Mesendoderm (in vitro differentiated cells): ENCODE measurements at regions not wholly inside any gene's neighbourhood (a gene's known extent, or its start where the extent isn't known, plus 50 kb on each side); places are given as distances from the start of the nearest gene placed in this dataset.

Source experiments
- DNase-seq: peaks from one replicate; pipeline ENCODE4 v3.0.0; 2013
- H2AK5ac ChIP-seq: 2 replicates; pipeline ENCODE4 v1.6.1; 2013; ENCODE audit warnings: low read length, inconsistent platforms
- H2BK120ac ChIP-seq: 2 replicates; pipeline ENCODE4 v1.6.1; 2013; ENCODE audit warnings: low read depth, mild to moderate bottlenecking, low read length, moderate library complexity, mixed read lengths
- H2BK15ac ChIP-seq: replicated peaks from 2 replicates; pipeline ENCODE4 v1.6.1; 2013; ENCODE audit warnings: low read depth, mild to moderate bottlenecking, moderate library complexity
- H2BK5ac ChIP-seq: 2 replicates; pipeline ENCODE4 v1.6.1; 2013; ENCODE audit warnings: low read length, inconsistent platforms
- H3K18ac ChIP-seq: 2 replicates; pipeline ENCODE4 v1.6.1; 2013; ENCODE audit warnings: mild to moderate bottlenecking, low read length, mixed read lengths
- H3K23ac ChIP-seq: one replicate; pipeline ENCODE4 v1.6.1; 2013; ENCODE audit warnings: low read length
- H3K27ac ChIP-seq: 2 replicates; pipeline ENCODE4 v1.5.1; 2013; ENCODE audit warnings: low read depth, mild to moderate bottlenecking, inconsistent platforms, low read length, moderate library complexity
- H3K27me3 ChIP-seq: 2 replicates; pipeline ENCODE4 v1.6.1; 2013; ENCODE audit warnings: low read length, control low read depth, mild to moderate bottlenecking, inconsistent platforms; ENCODE audit not compliant: insufficient read depth, poor library complexity
- H3K36me3 ChIP-seq: 2 replicates; pipeline ENCODE4 v1.6.1; 2013; ENCODE audit warnings: low read length, inconsistent platforms; ENCODE audit not compliant: control insufficient read depth, insufficient read depth
- H3K4ac ChIP-seq: one replicate; pipeline ENCODE4 v1.6.1; 2013; ENCODE audit warnings: low read depth, mild to moderate bottlenecking, low read length, moderate library complexity
- H3K4me1 ChIP-seq: 2 replicates; pipeline ENCODE4 v1.6.1; 2013; ENCODE audit warnings: low read depth, low read length, inconsistent platforms; ENCODE audit not compliant: control insufficient read depth
- H3K4me2 ChIP-seq: 2 replicates; pipeline ENCODE4 v1.6.1; 2013; ENCODE audit warnings: low read length
- H3K4me3 ChIP-seq: 2 replicates; pipeline ENCODE4 v1.5.1; 2013; ENCODE audit warnings: mild to moderate bottlenecking, low read length
- H3K56ac ChIP-seq: one replicate; pipeline ENCODE4 v1.6.1; 2013; ENCODE audit warnings: low read length
- H3K79me1 ChIP-seq: 2 replicates; pipeline ENCODE4 v1.6.1; 2013; ENCODE audit warnings: low read length, inconsistent platforms
- H3K79me2 ChIP-seq: 2 replicates; pipeline ENCODE4 v1.6.1; 2013; ENCODE audit warnings: mild to moderate bottlenecking, low read length; ENCODE audit not compliant: control insufficient read depth, insufficient read depth
- H3K9ac ChIP-seq: 2 replicates; pipeline ENCODE4 v1.6.1; 2013; ENCODE audit warnings: low read length, inconsistent platforms
- H4K5ac ChIP-seq: one replicate; pipeline ENCODE4 v1.6.1; 2013; ENCODE audit warnings: low read length
- H4K8ac ChIP-seq: one replicate; pipeline ENCODE4 v1.6.1; 2013; ENCODE audit warnings: low read depth, mild to moderate bottlenecking, control low read depth, low read length, moderate library complexity
- WGBS: extraction: QIAGEN DNeasy Blood & Tissue Kit; methylation state at CpG from one replicate; pipeline ENCODE4 v1.1.7; 2013; ENCODE audit warnings: low lambda C conversion rate, missing lambda C conversion rate; ENCODE audit not compliant: insufficient coverage; ENCODE audit errors: extremely low coverage; 5-methylcytosine and 5-hydroxymethylcytosine counted together

GRCh38 chr12:19894050-19894449 is 454.8 kb downstream of the AEBP2 start:
- Histone ChIP-seq H3K79me2 (no peaks in the 10 kb centered on the region), H3K23ac (no peak overlapping the region), H2BK5ac (no peak overlapping the region), H3K18ac (no peak overlapping the region), H3K56ac (no peak overlapping the region), H2AK5ac (no peak overlapping the region), H3K4ac (no peak overlapping the region), H3K4me2 (no peak overlapping the region), H3K79me1 (no peaks in the 10 kb centered on the region), H2BK15ac (no peak overlapping the region), H3K27ac (no peak overlapping the region), H3K4me3 (no peak overlapping the region), H3K27me3 (no peaks in the 10 kb centered on the region), H3K4me1 (no peaks in the 10 kb centered on the region), H3K9ac (no peak overlapping the region), H4K5ac (no peak overlapping the region), H4K8ac (no peak overlapping the region), H2BK120ac (no peak overlapping the region), H3K36me3 (no peaks in the 10 kb centered on the region)
- WGBS, result no CpG with 5 or more reads among the region's 1 CpG
- DNase-seq, result no peak

- Histone ChIP-seq H3K9ac (no peak overlapping the region), H2BK120ac (no peak overlapping the region), H3K4ac (no peak overlapping the region), H3K79me2 (no peaks in the 10 kb centered on the region), H3K18ac (no peak overlapping the region), H4K5ac (no peak overlapping the region), H3K27me3 (no peaks in the 10 kb centered on the region), H3K4me2 (no peak overlapping the region), H3K4me3 (no peak overlapping the region), H3K36me3 (no peaks in the 10 kb centered on the region), H3K27ac (no peak overlapping the region), H4K8ac (no peak overlapping the region), H2AK5ac (no peak overlapping the region), H2BK15ac (no peak overlapping the region), H3K79me1 (no peaks in the 10 kb centered on the region), H3K56ac (no peak overlapping the region), H3K23ac (no peak overlapping the region), H2BK5ac (no peak overlapping the region), H3K4me1 (no peaks in the 10 kb centered on the region)
- DNase-seq, result no peak
- WGBS, result 100% methylated on average over 1 of the region's 5 CpGs
Observed at GRCh38 chr12:19894803-19895202, 455.5 kb downstream of the AEBP2 start.

GRCh38 chr12:19895246-19896020 is 456.1 kb downstream of the AEBP2 start:
- no peak overlapping the region for H3K56ac ChIP-seq
- no peaks in the 10 kb centered on the region for H3K36me3 ChIP-seq
- no peak overlapping the region for H4K8ac ChIP-seq
- WGBS, result no CpG with 5 or more reads among the region's 2 CpGs
- H3K79me1 ChIP-seq, result no peaks in the 10 kb centered on the region
- H2AK5ac ChIP-seq, result no peak overlapping the region
- DNase-seq, result no peak
- H2BK15ac ChIP-seq, result no peak overlapping the region
- no peak overlapping the region for H3K4me2 ChIP-seq
- H2BK120ac ChIP-seq, result no peak overlapping the region
- no peaks in the 10 kb centered on the region for H3K79me2 ChIP-seq
- no peak overlapping the region for H2BK5ac ChIP-seq
- no peak overlapping the region for H3K9ac ChIP-seq
- H4K5ac ChIP-seq, result no peak overlapping the region
- no peaks in the 10 kb centered on the region for H3K4me1 ChIP-seq
- H3K27ac ChIP-seq, result no peak overlapping the region
- no peak overlapping the region for H3K4me3 ChIP-seq
- no peak overlapping the region for H3K4ac ChIP-seq
- H3K27me3 ChIP-seq, result no peaks in the 10 kb centered on the region
- H3K23ac ChIP-seq, result no peak overlapping the region
- no peak overlapping the region for H3K18ac ChIP-seq

- H3K79me1 ChIP-seq, result no peaks in the 10 kb centered on the region
- H4K8ac ChIP-seq, result no peak overlapping the region
- H3K4me1 ChIP-seq, result no peaks in the 10 kb centered on the region
- H4K5ac ChIP-seq, result no peak overlapping the region
- H3K18ac ChIP-seq, result no peak overlapping the region
- no peak overlapping the region for H3K4me2 ChIP-seq
- no peaks in the 10 kb centered on the region for H3K79me2 ChIP-seq
- H3K4ac ChIP-seq, result no peak overlapping the region
- H2BK5ac ChIP-seq, result no peak overlapping the region
- no peak for DNase-seq
- H3K36me3 ChIP-seq, result no peaks in the 10 kb centered on the region
- H3K9ac ChIP-seq, result no peak overlapping the region
- H3K27me3 ChIP-seq, result no peaks in the 10 kb centered on the region
- no CpG with 5 or more reads among the region's 1 CpG for WGBS
- no peak overlapping the region for H2AK5ac ChIP-seq
- no peak overlapping the region for H2BK120ac ChIP-seq
- no peak overlapping the region for H3K56ac ChIP-seq
- H3K4me3 ChIP-seq, result no peak overlapping the region
- no peak overlapping the region for H2BK15ac ChIP-seq
- no peak overlapping the region for H3K27ac ChIP-seq
- H3K23ac ChIP-seq, result no peak overlapping the region
Observed at GRCh38 chr12:19896041-19896440, 456.7 kb downstream of the AEBP2 start.

DNA sequence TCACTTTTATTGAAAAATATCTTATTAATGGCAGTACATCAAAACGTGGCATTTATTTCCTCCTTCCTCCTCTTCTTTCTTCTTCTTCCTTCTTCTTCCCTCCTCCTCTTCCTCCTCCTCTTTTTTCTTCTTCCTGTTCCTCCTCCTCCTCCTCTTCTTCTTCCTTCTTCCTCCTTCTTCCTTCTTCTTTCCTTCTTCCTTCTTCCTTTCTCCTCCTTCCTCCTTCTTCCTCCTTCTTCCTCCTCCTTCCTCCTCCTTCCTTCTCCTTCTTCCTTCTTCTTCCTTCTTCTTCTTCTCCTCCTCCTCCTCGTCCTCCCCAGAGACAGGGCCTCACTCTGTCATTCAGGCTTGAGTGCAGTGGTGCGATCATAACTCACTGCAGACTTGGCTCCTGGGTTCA is 457.2 kb downstream of the AEBP2 start:
- Histone ChIP-seq H3K4me2 (no peak overlapping the region), H4K5ac (no peak overlapping the region), H3K9ac (no peak overlapping the region), H2BK15ac (no peak overlapping the region), H3K36me3 (no peaks in the 10 kb centered on the region), H2BK120ac (no peak overlapping the region), H3K23ac (no peak overlapping the region), H4K8ac (no peak overlapping the region), H2BK5ac (no peak overlapping the region), H3K79me2 (no peaks in the 10 kb centered on the region), H3K27me3 (no peaks in the 10 kb centered on the region), H3K27ac (no peak overlapping the region), H3K4me1 (no peaks in the 10 kb centered on the region), H3K4me3 (no peak overlapping the region), H3K79me1 (no peaks in the 10 kb centered on the region), H3K56ac (no peak overlapping the region), H3K18ac (no peak overlapping the region), H2AK5ac (no peak overlapping the region), H3K4ac (no peak overlapping the region)
- WGBS, result no CpG with 5 or more reads among the region's 3 CpGs
- DNase-seq, result no peak

GRCh38 chr12:19897900-19898408 is 458.7 kb downstream of the AEBP2 start:
- H4K5ac ChIP-seq, result no peak overlapping the region
- H3K27ac ChIP-seq, result no peak overlapping the region
- H3K18ac ChIP-seq, result no peak overlapping the region
- no peaks in the 10 kb centered on the region for H3K79me1 ChIP-seq
- H3K79me2 ChIP-seq, result no peaks in the 10 kb centered on the region
- no CpG with 5 or more reads among the region's 2 CpGs for WGBS
- no peak overlapping the region for H3K4me3 ChIP-seq
- no peak overlapping the region for H2BK15ac ChIP-seq
- no peak overlapping the region for H2BK120ac ChIP-seq
- no peak overlapping the region for H2AK5ac ChIP-seq
- no peak overlapping the region for H3K23ac ChIP-seq
- no peaks in the 10 kb centered on the region for H3K36me3 ChIP-seq
- H3K9ac ChIP-seq, result no peak overlapping the region
- no peak overlapping the region for H4K8ac ChIP-seq
- no peak overlapping the region for H3K4ac ChIP-seq
- no peaks in the 10 kb centered on the region for H3K27me3 ChIP-seq
- no peak for DNase-seq
- H3K4me2 ChIP-seq, result no peak overlapping the region
- no peak overlapping the region for H2BK5ac ChIP-seq
- H3K56ac ChIP-seq, result no peak overlapping the region
- H3K4me1 ChIP-seq, result no peaks in the 10 kb centered on the region
